Upper lobe of left lung (tissue), 4 donors: ENCODE measurements at regions not wholly inside any gene's neighbourhood (a gene's known extent, or its start where the extent isn't known, plus 50 kb on each side); places are given as distances from the start of the nearest gene placed in this dataset.

Experiments used
- POLR2A ChIP-seq, 4 donors: fragments of 450-650 bp; IDR thresholded peaks; one replicate each; pipeline ENCODE4 v1.5.1; 2016 to 2017; ENCODE audit warnings: antibody characterized with exemption in 4 of 4, mild to moderate bottlenecking in 2 of 4
- TF ChIP-seq, protein P1 (sequence below), 6 experiments: fragments of 450-650 bp in 4 of 6; fragments of 200-600 bp in 2 of 6; sonication (generic) in 2 of 6; IDR thresholded peaks; one replicate each; pipeline ENCODE4 v1.5.1; 2016 to 2019; ENCODE audit warnings: antibody characterized with exemption in 6 of 6

DNA sequence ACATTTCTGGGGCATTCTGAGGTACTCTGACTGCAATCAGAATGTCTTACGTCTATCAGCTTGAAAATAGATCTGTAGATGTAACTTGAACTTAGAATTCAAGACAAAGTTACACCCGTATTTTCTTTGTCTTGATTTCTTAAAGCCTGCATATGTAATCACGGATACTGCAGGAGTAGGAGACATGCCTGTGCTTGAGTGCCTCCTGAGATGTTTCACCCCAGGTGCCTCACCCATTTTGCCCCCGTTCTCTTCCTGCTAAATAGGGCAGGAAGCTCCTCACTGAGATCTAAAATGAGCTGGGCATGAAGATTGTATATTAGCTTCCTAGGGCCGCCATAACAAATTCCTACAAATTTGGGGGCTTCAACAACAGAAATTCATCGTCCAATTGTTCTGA, 131.9 kb downstream of the RDH14 start:
- TF ChIP-seq, protein P1, sequence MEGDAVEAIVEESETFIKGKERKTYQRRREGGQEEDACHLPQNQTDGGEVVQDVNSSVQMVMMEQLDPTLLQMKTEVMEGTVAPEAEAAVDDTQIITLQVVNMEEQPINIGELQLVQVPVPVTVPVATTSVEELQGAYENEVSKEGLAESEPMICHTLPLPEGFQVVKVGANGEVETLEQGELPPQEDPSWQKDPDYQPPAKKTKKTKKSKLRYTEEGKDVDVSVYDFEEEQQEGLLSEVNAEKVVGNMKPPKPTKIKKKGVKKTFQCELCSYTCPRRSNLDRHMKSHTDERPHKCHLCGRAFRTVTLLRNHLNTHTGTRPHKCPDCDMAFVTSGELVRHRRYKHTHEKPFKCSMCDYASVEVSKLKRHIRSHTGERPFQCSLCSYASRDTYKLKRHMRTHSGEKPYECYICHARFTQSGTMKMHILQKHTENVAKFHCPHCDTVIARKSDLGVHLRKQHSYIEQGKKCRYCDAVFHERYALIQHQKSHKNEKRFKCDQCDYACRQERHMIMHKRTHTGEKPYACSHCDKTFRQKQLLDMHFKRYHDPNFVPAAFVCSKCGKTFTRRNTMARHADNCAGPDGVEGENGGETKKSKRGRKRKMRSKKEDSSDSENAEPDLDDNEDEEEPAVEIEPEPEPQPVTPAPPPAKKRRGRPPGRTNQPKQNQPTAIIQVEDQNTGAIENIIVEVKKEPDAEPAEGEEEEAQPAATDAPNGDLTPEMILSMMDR (IDR thresholded peaks at IDR 0.05): no peak
- no peak for TF ChIP-seq POLR2A (IDR thresholded peaks at IDR 0.05)
